T-helper 1 cell treated with Interleukin-12 subunit alpha and Interleukin-12 subunit beta and Interleukin-4 antibody, amounts not matched to agents 30 μg/mL and 1 μg/mL, for 36 hours (primary cell): ENCODE measurements at regions not wholly inside any gene's neighbourhood (a gene's known extent, or its start where the extent isn't known, plus 50 kb on each side); places are given as distances from the start of the nearest gene placed in this dataset.

Experiments
- H3K27ac Mint-ChIP-seq: one replicate; pipeline ENCODE4 v1.8.0; 2021; ENCODE audit warnings: mild to moderate bottlenecking, mixed read lengths
- H3K27me3 Mint-ChIP-seq: one replicate; pipeline ENCODE4 v1.8.0; 2021; ENCODE audit warnings: low read depth, mixed read lengths
- H3K36me3 Mint-ChIP-seq: one replicate; pipeline ENCODE4 v1.8.0; 2021; ENCODE audit warnings: low read depth, mixed read lengths
- H3K4me1 Mint-ChIP-seq: one replicate; pipeline ENCODE4 v1.8.0; 2021; ENCODE audit warnings: low read depth, mixed read lengths
- H3K4me3 Mint-ChIP-seq: one replicate; pipeline ENCODE4 v1.8.0; 2021; ENCODE audit warnings: mild to moderate bottlenecking, moderate library complexity, mixed read lengths
- H3K9me3 Mint-ChIP-seq: one replicate; pipeline ENCODE4 v1.8.0; 2021; ENCODE audit warnings: mixed read lengths

- peaks cover 6% of the 10 kb centered on the region for H3K9me3 Mint-ChIP-seq
- H3K4me3 Mint-ChIP-seq, result no peak overlapping the region
- H3K27me3 Mint-ChIP-seq, result no peaks in the 10 kb centered on the region
- no peaks in the 10 kb centered on the region for H3K36me3 Mint-ChIP-seq
- H3K27ac Mint-ChIP-seq, result no peak overlapping the region
- H3K4me1 Mint-ChIP-seq, result no peaks in the 10 kb centered on the region
These were observed 334.7 kb upstream of the PRMT6 start for GRCh38 chr1:106721790-106722189.

- no peaks in the 10 kb centered on the region for H3K36me3 Mint-ChIP-seq
- no peak overlapping the region for H3K27ac Mint-ChIP-seq
- H3K9me3 Mint-ChIP-seq, result peaks cover 6% of the 10 kb centered on the region
- no peaks in the 10 kb centered on the region for H3K4me1 Mint-ChIP-seq
- H3K27me3 Mint-ChIP-seq, result no peaks in the 10 kb centered on the region
- H3K4me3 Mint-ChIP-seq, result no peak overlapping the region
These were observed 334.0 kb upstream of the PRMT6 start for GRCh38 chr1:106722466-106722865.

- Mint-ChIP-seq H3K36me3 (no peaks in the 10 kb centered on the region), H3K4me3 (no peak overlapping the region), H3K27ac (no peak overlapping the region), H3K9me3 (peaks cover 6% of the 10 kb centered on the region), H3K4me1 (no peaks in the 10 kb centered on the region), H3K27me3 (no peaks in the 10 kb centered on the region)
These were observed 329.3 kb upstream of the PRMT6 start for GRCh38 chr1:106727171-106727570.

GRCh38 chr1:106746448-106747085 lies 309.9 kb upstream of the PRMT6 start:
- Mint-ChIP-seq H3K36me3 (no peaks in the 10 kb centered on the region), H3K27me3 (no peaks in the 10 kb centered on the region), H3K9me3 (peaks cover 4% of the 10 kb centered on the region)

GRCh38 chr1:106747232-106747631 lies 309.2 kb upstream of the PRMT6 start:
- Mint-ChIP-seq H3K27me3 (no peaks in the 10 kb centered on the region), H3K4me3 (no peak overlapping the region), H3K36me3 (no peaks in the 10 kb centered on the region), H3K9me3 (peaks cover 4% of the 10 kb centered on the region), H3K27ac (no peak overlapping the region), H3K4me1 (no peaks in the 10 kb centered on the region)

More at GRCh38 chr1:106746448-106747085, 309.9 kb upstream of the PRMT6 start:
- no peaks in the 10 kb centered on the region for H3K4me1 Mint-ChIP-seq
- H3K4me3 Mint-ChIP-seq, result no peak overlapping the region
- H3K27ac Mint-ChIP-seq, result no peak overlapping the region

GRCh38 chr1:106747791-106748190 lies 308.7 kb upstream of the PRMT6 start:
- Mint-ChIP-seq H3K4me3 (no peak overlapping the region), H3K36me3 (no peaks in the 10 kb centered on the region), H3K27ac (no peak overlapping the region), H3K9me3 (peaks cover 4% of the 10 kb centered on the region), H3K4me1 (no peaks in the 10 kb centered on the region), H3K27me3 (no peaks in the 10 kb centered on the region)

GRCh38 chr1:106748606-106749005 lies 307.9 kb upstream of the PRMT6 start:
- Mint-ChIP-seq H3K27me3 (no peaks in the 10 kb centered on the region), H3K4me1 (no peaks in the 10 kb centered on the region), H3K9me3 (peaks cover 4% of the 10 kb centered on the region), H3K4me3 (no peak overlapping the region), H3K36me3 (no peaks in the 10 kb centered on the region), H3K27ac (no peak overlapping the region)

- H3K4me1 Mint-ChIP-seq, result no peaks in the 10 kb centered on the region
- peaks cover 4% of the 10 kb centered on the region for H3K9me3 Mint-ChIP-seq
- H3K36me3 Mint-ChIP-seq, result no peaks in the 10 kb centered on the region
- H3K27ac Mint-ChIP-seq, result no peak overlapping the region
- H3K27me3 Mint-ChIP-seq, result no peaks in the 10 kb centered on the region
- H3K4me3 Mint-ChIP-seq, result no peak overlapping the region
These were observed 307.0 kb upstream of the PRMT6 start for GRCh38 chr1:106749491-106749890.

- Mint-ChIP-seq H3K9me3 (peaks cover 4% of the 10 kb centered on the region), H3K4me1 (no peaks in the 10 kb centered on the region), H3K4me3 (no peak overlapping the region), H3K27me3 (no peaks in the 10 kb centered on the region), H3K27ac (no peak overlapping the region), H3K36me3 (no peaks in the 10 kb centered on the region)
These were observed 306.6 kb upstream of the PRMT6 start for GRCh38 chr1:106749906-106750305.

- no peaks in the 10 kb centered on the region for H3K4me1 Mint-ChIP-seq
- no peak overlapping the region for H3K27ac Mint-ChIP-seq
- peaks cover 4% of the 10 kb centered on the region for H3K9me3 Mint-ChIP-seq
- no peak overlapping the region for H3K4me3 Mint-ChIP-seq
- H3K36me3 Mint-ChIP-seq, result no peaks in the 10 kb centered on the region
- H3K27me3 Mint-ChIP-seq, result no peaks in the 10 kb centered on the region
These were observed 305.5 kb upstream of the PRMT6 start for GRCh38 chr1:106751002-106751401.

- Mint-ChIP-seq H3K4me3 (no peak overlapping the region), H3K27me3 (no peaks in the 10 kb centered on the region)
These were observed 303.4 kb upstream of the PRMT6 start for GRCh38 chr1:106753066-106753465.

GRCh38 chr1:106754957-106755356 lies 301.5 kb upstream of the PRMT6 start:
- H3K4me3 Mint-ChIP-seq, result no peak overlapping the region
- H3K9me3 Mint-ChIP-seq, result peaks cover 4% of the 10 kb centered on the region
- no peaks in the 10 kb centered on the region for H3K4me1 Mint-ChIP-seq
- H3K27ac Mint-ChIP-seq, result no peak overlapping the region
- H3K36me3 Mint-ChIP-seq, result no peaks in the 10 kb centered on the region
- H3K27me3 Mint-ChIP-seq, result no peaks in the 10 kb centered on the region

More at GRCh38 chr1:106753066-106753465, 303.4 kb upstream of the PRMT6 start:
- Mint-ChIP-seq H3K9me3 (peaks cover 4% of the 10 kb centered on the region), H3K4me1 (no peaks in the 10 kb centered on the region), H3K36me3 (no peaks in the 10 kb centered on the region), H3K27ac (no peak overlapping the region)

- Mint-ChIP-seq H3K4me3 (no peak overlapping the region), H3K27me3 (no peaks in the 10 kb centered on the region), H3K36me3 (no peaks in the 10 kb centered on the region)
These were observed 300.6 kb upstream of the PRMT6 start for GRCh38 chr1:106755682-106756406.

GRCh38 chr1:106756752-106757151 lies 299.7 kb upstream of the PRMT6 start:
- H3K27ac Mint-ChIP-seq, result no peak overlapping the region
- H3K9me3 Mint-ChIP-seq, result no peaks in the 10 kb centered on the region
- no peaks in the 10 kb centered on the region for H3K4me1 Mint-ChIP-seq
- no peak overlapping the region for H3K4me3 Mint-ChIP-seq
- H3K27me3 Mint-ChIP-seq, result no peaks in the 10 kb centered on the region
- no peaks in the 10 kb centered on the region for H3K36me3 Mint-ChIP-seq

More at GRCh38 chr1:106755682-106756406, 300.6 kb upstream of the PRMT6 start:
- Mint-ChIP-seq H3K9me3 (no peaks in the 10 kb centered on the region), H3K27ac (no peak overlapping the region), H3K4me1 (no peaks in the 10 kb centered on the region)

- Mint-ChIP-seq H3K27ac (no peak overlapping the region), H3K4me1 (no peaks in the 10 kb centered on the region), H3K36me3 (no peaks in the 10 kb centered on the region), H3K4me3 (no peak overlapping the region), H3K27me3 (no peaks in the 10 kb centered on the region), H3K9me3 (no peaks in the 10 kb centered on the region)
These were observed 288.4 kb upstream of the PRMT6 start for GRCh38 chr1:106768077-106768476.
